Epithelial cell of prostate (primary cell): ENCODE measurements at regions not wholly inside any gene's neighbourhood (a gene's known extent, or its start where the extent isn't known, plus 50 kb on each side); places are given as distances from the start of the nearest gene placed in this dataset.
A peak's percentile ranks its signal among the peaks of the same experiment; 100 is the strongest.
"Not testable (repeated sequence)": the region's sequence is repeated elsewhere in the genome, so short reads cannot be mapped to it uniquely, and the experiment has no call there.

Experiments used
- DNase-seq: peaks from one replicate; pipeline ENCODE4 v3.0.0-alpha.2; 2011; ENCODE audit warnings: low read depth, low spot score
- H3K27ac ChIP-seq: fragments of 450-650 bp; 2 replicates; pipeline ENCODE4 v1.5.1; 2017; ENCODE audit warnings: mild to moderate bottlenecking

DNA sequence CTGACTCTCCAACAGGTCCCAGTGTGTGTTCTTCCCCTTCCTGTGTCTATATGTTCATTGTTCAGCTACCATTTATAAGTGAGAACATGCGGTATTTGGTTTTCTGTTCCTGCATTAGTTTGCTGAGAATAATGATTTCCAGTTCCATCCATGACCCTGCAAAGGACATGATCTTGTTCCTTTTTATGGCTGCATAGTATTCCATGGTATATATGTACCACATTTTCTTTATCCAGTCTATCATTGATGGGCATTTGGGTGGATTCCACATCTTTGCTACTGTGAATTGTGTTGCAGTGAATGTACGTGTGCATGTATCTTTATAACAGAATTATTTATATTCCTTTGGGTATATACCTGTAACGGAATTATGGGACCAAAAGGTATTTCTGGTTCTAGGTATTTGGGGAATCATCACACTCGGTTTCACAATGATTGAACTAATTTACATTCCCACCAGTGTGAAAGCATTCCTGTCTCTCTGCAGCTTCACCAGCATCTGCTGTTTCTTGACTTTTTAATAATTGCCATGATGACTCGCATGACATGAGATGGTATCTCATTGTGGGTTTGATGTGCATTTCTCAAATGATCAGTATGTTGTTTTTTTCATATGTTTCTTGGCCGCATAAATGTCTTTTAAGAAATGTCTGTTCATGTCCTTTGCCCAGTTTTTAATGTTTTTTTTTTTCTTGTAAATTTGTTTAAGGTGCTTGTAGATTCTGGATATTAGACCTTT lies 60.2 kb downstream of the LSMEM1 start:
- DNase-seq: no peak

DNA sequence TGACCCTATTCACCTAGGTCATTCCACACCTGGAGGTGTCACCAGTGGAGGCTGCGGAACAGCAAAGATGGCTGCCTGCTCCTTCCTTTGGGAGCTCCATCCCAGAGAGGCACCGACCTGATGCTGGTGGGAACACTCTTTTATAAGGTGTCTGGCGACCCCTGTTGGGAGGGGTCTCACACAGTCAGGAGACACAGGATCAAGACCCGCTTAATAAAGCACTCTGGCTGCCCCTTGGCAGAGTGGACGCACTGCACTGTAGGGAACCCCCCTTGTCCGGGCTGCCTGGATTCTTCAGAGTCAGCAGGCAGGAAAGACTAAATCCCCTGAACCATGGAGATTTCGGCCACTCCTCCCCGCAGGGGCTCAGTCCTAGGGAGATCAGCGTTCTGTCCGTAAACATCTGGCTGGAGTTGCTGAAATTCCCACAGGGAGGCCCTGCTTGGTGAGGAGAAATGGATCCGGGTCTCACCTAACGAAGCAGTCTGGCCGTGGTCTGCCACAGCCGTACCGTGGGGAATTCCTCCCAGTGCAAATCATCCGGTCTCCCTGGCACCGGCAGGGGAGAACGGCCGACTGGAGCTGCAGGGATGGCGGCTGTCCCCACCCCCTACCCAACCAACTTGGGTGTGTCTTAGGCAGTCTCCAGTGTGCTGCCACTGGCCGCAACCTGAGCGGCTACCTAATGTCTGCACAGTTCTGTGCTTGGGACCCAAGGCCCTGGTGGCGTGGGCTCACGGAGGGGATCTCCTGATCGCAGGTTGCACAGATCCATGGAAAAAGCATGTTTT lies 66.1 kb downstream of the LSMEM1 start:
- DNase-seq: no peak
- H3K27ac ChIP-seq: no peak overlapping the region

More for the DNA sequence above, 60.2 kb downstream of the LSMEM1 start:
- no peak overlapping the region for H3K27ac ChIP-seq

DNA sequence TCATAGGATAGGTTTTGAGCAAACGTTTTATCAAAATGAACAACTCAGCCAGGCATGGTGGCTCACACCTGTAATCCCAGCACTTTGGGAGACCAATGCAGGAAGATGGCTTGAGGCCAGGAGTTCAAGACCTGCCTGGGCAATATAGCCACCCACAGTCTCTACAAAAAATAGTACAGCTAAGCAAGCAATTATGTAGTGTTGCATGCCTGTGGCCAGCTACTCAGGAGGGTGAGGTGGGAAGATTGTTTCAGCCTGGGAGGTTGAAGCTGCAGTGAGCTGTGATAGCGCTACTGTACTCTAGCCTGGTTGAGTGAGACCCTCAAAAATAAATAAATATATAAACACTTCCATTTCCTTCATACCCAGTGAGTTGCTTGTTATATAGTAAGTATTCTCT lies 67.1 kb downstream of the LSMEM1 start:
- no peak for DNase-seq
- H3K27ac ChIP-seq: no peak overlapping the region

DNA sequence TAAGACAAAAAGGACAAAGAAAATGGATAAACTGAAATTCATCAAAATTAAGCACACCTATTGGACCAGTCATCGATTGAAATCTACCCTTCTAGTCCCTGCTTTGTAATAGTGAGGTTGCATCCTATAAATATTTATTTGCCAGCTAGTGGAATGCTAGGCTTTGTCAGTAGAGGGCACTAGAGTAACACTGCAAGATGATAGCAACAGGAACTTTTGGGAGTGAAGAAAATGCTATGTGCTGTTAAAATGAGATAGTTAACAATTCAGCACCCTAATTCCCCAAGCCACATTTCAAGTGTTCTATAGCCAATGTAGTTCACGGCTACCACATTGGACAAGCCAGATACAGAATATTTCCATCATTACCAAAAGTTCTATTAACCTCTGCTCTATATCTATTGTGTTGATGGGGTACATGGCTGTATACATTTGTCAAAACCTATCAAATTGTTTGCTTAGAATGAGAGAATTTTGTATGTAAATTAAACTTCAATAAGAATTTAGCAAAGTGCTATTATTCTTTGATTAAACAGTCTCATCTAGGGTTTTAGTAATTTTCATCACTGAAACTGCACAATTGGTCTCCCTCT lies 69.8 kb downstream of the LSMEM1 start:
- H3K27ac ChIP-seq: no peak overlapping the region
- peak; percentile 27 for DNase-seq

DNA sequence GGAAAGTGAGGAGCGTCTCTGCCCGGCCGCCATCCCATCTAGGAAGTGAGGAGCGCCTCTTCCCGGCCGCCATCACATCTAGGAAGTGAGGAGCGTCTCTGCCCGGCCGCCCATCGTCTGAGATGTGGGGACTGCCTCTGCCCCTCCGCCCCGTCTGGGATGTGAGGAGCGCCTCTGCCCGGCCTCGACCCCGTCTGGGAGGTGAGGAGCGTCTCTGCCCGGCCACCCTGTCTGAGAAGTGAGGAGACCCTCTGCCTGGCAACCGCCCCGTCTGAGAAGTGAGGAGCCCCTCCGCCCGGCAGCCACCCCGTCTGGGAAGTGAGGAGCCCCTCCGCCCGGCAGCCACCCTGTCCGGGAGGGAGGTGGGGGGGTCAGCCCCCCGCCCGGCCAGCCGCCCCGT lies 70.7 kb downstream of the LSMEM1 start:
- not testable (repeated sequence) for DNase-seq, H3K27ac ChIP-seq

DNA sequence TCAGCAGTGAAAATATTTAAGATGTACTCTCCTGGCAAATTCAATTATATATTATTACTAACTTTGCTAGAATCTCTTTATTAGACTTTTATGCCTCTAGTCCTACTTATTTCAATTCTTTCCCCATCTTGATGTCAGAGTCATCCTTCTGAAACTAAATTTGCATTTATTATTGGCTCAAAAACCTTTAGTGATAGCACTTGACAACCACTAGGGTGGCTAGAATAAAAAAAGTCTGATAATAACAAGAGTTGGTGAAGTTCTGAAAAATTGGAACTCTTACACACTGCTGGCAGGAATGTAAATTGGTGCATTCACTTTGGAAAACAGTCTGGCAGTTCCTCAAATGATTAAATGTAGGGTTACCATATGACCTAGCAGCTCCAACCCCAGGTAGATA lies 73.8 kb downstream of the LSMEM1 start:
- H3K27ac ChIP-seq: no peak overlapping the region
- no peak for DNase-seq

DNA sequence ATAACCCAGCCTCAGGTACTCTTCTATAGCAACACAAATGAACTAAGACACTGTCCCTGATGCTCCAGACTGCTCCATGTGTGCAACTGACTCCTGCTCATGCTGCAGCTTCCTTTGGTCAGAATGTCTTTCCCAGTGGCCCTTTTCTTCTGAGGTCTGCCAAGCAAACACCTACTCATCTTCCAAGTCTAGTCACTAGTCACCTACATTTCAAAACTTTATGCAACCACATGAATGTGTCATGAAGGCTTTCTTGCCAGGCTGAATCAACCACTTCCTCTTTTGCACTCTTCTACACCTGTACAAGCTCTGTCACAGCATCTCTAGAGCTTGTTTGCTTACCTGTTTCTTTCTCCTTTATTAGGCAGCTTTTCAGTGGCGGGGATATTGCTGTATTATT lies 75.8 kb downstream of the LSMEM1 start:
- no peak overlapping the region for H3K27ac ChIP-seq
- DNase-seq: peak; percentile 75

DNA sequence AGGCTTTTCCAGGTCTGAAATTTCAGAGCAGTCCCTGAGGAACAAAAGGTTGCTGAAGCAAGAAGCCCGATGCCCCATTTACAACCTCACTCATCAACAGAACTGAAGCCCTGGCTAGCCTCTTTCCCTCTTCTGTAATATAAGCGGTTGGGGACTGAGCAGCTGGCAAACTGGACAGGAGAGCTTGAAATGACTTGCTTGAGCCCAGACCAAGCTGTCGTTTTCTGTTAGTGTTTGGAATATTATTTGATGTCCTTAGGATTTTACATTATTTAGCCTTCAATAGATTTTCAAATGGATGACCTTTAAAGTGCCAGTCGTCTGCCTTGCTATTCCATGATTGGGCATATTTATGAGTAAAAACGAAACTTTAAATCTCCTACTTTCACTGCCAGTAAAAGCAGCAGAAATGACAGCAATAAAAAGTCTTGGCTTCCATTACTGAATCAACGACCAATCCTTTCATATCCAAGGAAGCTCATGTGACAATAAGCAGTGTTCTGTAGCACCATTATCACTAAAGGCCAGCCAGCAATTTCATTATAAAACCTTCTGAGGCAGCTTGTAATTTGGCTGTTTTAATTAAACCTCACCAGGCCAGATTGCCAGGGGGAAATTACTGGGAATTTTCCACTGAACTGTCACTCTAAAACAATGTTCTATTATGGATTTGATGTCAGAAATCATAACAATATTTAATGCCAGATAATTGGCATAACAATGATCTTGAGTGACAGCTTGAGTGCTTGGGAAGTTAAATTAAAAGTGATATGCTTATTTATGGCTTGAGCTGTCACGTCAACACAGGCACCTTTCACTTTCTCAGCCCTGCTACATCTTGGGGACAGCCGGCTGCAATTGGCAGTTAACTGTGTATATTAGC lies 85.9 kb downstream of the LSMEM1 start:
- no peak overlapping the region for H3K27ac ChIP-seq
- DNase-seq: no peak

DNA sequence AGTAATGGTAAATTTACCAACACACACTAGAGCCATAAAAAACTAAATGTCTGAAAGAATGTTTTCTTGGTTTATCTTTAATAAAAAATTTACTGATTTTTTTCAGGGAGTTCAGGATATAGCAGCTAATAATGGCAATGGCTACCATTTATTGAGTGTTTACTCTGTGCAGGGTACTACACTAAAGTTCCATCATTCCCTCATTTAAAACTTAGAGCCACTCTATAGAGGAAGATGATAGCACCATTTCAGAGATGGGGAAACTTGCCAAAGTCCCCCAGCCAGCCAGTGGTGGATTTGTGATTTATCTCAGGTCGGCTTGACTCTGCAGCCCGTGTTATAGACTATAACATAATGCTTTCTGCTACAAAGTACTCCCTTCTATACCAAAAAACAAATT lies 86.6 kb downstream of the LSMEM1 start:
- H3K27ac ChIP-seq: no peak overlapping the region
- no peak for DNase-seq

DNA sequence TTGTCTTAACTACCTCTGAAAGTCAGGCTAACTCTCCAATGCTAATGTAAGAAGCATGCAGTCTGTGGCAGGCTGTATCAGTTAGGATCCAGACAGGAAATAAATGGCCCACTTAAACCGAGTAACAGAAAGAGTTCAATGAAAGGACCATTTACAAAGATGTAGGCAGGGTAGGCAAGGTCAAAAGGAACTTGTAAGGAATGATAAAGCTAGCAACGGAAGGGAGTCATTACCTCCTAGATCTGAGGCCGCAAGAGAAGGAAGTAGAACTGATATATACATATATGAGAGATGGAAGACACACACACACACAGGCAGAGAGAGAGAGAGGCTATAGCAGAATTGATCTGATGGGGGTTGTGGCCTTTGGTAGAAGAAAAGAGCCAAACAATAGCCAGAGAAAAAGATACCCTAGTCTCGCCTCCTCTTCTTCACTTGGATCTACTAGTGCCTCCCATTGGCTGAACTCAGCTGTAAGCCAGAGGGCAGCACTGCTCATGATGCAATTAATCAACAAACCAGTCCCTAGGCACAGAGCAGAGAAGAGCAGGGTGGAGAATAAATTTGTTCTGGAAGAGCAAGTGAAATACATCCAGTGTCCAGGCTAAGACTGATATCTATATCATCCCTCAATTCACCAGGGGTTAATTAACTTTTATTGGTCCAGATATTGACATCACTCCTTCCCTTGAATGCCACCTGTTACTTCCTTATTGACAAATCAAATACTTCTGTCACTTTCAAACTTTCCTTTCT lies 91.2 kb downstream of the LSMEM1 start:
- DNase-seq: no peak
- no peak overlapping the region for H3K27ac ChIP-seq

DNA sequence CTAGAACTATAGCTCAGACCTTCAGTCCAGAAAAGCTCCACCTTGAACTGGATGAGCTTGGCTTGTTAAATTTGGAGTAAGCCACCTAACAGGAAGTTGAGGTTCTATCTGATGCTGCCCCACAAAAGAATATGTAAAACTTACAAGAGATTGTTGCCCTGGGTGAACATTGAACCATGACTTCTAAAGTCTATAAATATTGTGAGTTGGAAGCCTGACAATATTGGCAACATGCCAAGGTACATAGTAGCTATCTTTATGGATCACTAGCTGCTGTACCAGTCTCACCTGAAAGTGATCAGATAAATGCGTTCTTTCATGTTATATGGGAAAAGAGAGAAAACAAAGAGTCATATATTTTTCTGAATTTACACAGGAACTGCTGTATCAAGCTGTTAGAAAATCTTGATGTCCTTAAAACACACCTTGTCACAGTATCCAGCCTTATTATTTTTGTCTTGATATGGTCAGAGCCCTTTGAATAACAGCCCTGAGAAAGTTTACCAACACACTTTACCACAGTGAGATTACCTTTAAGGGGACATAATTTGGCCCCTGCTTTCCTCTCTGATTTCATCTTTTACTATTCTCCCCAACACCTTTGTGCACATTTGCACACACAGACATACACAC lies 92.0 kb downstream of the LSMEM1 start:
- peak; percentile 40 for DNase-seq

DNA sequence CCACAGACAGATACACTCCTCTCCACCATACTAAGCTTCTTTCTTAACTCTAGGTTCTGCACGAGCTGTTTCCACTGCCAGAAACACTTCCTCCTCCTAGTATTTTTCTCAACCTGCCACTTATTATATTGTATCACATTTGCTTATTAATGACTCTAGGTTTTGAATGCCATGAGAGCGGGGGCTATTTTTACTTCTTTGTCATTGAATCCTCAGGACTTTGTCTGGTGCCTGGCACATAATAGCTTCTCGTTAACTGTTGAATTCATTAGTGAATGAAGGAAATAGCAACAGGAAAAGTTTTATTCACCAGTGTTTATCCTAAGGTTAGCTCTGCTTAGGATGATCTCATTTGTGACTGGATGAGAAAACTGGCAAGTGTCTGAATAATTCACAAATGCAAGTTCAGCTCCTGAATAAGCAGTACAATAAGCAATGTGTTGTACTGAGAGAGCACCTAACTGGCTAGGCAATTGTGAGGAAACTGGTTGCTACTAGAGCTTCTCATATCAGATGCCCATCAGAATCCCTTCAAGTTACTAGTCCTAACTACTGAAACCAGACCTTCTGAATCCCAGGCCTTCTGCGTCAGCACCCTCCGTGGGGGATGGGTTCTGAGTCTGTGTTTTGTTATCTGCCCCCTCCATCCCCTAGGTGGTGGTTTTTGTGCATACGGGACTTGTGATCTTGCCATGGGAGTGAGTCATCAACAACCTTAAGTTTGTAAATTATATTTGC lies 92.7 kb downstream of the LSMEM1 start:
- peak; percentile 41 for DNase-seq
- no peak overlapping the region for H3K27ac ChIP-seq

More for the DNA sequence above, 92.0 kb downstream of the LSMEM1 start:
- H3K27ac ChIP-seq: no peak overlapping the region

DNA sequence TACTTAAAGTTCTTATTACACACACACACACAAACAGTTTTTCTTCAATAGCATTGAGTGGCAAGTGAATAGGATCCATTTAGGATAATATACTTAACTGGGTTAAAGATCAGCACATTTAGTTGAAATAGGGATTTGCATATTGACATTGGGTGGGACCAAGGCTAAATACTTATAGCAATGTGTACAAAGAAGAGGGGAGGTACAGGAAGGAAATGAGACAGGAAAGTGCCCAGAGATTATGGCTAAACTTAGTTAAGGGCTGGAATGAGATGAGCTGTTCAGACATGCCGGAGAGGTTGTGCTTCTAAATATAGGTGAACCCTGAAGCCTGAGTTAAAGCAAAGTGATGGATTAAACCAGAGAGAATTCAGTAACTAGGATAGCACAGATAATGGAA lies 95.1 kb downstream of the LSMEM1 start:
- DNase-seq: no peak
- peak overlapping the region; percentile 18 for H3K27ac ChIP-seq

DNA sequence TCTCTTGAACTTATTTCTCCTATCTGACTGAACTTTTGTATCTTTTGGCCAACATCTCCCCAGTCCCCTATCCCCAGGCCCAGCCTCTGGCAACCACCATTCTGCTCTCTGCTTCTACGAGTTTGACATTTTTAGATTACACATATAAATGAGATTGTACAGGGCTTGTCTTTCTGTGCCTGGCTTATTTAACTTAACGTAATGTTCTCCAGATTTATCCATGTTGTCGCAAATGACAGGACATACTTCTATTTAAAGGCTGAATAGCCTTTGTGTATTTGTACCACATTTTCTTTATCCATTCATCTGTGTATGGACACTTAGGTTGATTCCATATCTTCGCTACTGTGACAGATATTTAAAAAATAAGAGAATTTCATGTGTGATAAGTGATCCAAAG lies 98.6 kb downstream of the LSMEM1 start:
- no peak overlapping the region for H3K27ac ChIP-seq
- no peak for DNase-seq

DNA sequence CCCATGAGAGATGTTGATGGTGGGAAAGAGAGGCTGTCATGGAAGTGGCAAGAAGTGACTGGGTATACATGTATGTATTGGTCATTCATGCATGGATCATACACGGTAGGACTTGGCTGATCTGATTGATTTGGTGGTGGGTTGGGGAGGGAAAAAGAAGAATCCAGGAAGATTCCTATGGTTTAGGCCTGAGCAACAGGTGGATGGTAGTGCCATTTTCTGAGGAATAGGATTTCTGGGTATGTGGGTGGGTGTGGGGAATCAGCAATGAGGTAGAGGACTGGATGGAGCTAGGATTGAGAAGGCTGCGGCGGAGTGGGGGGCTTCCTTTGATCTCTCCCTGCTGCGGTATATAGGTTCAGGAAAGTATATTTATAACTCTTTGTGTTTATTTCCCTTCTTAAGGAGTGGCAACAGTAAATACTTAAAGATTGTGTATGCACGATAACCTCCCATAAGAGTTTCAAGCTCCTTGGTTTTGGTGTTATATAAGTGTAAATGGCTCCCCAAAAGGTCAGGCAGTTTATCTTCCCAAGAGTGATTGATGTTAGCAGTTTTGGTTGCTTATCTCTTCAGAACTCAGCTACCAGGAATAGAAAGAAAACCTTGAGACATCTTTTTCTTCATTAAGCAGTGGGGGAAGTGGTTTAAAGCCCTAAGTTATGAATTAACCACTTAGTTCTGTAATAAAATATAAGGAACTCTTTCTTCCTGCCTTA lies 100.1 kb downstream of the LSMEM1 start:
- no peak overlapping the region for H3K27ac ChIP-seq
- no peak for DNase-seq

DNA sequence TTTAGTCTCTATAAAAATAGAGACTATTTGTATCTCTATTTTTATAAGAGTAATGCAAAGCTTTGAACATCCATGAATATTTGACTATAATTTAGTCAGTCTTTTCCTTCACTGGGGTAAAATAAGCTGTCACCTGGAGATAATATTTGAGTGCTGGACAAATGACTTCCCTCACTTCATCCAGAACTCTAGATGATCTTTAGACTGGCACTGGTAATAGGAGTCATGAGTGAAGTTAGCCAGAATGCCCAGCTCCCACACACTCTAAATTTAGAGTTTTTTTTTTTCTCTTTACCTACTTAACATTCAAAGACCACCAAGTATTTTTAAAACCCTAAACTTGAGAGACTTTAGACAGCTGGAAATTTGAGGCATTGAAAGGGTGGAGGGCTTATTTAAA lies 100.7 kb downstream of the LSMEM1 start:
- DNase-seq: no peak
- no peak overlapping the region for H3K27ac ChIP-seq

DNA sequence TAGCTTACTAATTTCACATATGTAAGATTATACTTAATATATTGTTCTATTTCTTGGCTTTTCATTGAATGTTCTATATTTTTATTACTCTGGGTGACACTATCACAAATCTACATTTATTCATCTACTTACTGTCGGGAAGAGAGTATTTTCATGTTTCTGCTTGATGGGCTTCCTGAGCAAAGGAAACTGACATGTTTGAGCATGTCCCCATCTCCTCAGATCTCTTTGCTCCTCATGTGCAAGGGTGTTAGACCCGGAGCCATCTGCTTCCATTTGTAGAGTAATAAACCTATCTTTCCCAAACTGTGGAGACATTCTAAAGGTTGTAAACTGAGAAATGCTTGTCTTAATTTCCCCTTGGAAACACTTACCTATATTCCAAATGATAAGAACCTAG lies 103.5 kb downstream of the LSMEM1 start:
- peak; percentile 33 for DNase-seq
- H3K27ac ChIP-seq: peak overlapping the region; percentile 26

DNA sequence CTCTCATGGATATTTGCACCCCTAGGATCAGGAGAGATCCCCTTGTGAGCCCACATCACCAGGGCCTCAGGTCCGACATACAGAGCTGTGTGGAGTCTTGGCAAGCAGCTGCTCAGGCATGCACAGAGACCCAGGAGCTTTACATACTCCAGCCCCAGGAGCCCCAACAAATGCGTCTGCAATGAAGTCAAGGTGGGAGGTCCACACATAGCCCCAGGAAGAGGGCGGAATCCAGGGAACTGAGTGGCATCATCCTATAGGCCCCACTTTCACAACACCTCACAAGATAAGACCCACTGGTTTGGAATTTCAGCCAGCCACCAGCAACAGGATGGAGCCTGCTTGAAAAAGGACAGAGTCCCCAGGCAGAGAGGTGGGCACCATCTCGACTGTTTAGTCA lies 106.7 kb downstream of the LSMEM1 start:
- DNase-seq: no peak
- H3K27ac ChIP-seq: no peak overlapping the region
